ENCODE measurements at regions not wholly inside any gene's neighbourhood (a gene's known extent, or its start where the extent isn't known, plus 50 kb on each side); places are given as distances from the start of the nearest gene placed in this dataset.

DNA sequence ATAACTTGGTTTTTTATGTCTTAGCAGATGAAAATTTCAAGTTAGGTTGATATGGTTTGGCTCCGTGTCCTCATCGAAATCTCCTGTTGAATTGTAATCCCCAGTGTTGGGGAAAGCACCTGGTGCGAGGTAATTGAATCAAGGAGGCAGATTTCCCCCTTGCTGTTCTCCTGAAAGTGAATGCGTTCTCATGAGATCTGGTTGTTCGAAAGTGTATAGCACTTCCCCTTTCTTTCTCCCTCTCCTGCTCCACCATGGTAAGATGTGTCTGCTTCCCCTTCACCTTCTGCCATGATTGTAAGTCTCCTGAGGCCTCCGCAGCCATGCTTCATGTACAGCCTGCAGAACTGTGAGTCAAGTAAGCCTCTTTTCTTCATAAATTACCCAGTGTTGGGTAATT, 242.1 kb upstream of the TNP1 start:
- no peak for DNase-seq

DNA sequence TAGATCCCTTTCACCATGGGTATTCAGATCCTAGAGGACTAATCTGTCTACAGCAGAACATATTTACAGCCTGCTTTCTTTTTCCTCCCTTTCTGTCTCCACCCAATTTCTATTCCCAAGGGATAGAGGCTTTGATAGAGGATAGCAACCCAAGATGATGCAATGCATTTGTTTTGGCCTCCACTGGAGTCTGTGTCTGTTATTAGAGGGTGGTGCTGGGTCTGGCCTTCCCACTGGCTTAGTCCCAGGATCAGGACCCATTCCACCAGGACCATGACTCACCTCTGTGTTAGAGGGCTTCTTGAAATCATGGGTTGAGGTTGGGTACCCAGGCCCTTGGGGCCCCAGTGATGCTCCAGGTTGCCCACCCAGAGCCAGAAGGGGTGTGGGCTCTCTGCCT, 239.7 kb upstream of the TNP1 start:
- DNase-seq = no peak

DNA sequence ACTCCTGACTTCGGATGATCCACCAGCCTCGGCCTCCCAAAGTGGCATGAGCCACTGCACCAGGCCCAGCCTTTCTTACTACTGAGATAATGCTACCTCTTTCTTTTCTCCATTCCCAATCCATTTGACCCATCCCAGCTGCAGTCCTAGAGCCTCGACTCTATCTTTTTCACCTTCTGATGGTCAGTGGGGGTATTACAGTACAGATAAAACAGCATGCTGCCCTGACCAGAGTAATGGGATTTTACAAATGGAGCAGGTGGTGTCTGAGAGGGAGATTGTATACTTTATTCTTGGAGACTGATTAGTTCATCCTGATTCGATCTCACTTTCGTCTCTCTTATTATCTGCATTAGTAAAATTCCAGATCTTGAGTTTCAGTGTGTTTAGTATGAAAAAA, 238.6 kb upstream of the TNP1 start:
- no peak for DNase-seq

DNA sequence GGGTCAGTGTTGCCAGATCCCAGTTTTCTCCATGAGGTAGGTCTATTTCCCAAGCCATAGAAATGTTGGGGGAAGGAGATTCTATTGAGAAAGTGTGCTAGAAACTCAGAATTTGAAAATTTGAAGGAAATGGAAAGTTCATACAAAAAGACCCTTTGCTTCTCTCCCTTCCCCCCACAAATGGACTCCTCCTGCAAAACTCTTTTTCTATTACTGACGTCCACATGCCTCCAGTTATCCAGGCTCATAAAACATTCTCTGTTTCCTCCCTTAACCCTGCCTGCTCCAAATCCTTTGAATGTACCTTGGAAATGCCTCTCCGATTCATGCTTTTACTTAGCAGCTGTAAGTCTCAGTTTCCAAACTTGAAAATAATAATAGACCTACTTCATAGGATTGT, 237.5 kb upstream of the TNP1 start:
- DNase-seq = no peak

DNA sequence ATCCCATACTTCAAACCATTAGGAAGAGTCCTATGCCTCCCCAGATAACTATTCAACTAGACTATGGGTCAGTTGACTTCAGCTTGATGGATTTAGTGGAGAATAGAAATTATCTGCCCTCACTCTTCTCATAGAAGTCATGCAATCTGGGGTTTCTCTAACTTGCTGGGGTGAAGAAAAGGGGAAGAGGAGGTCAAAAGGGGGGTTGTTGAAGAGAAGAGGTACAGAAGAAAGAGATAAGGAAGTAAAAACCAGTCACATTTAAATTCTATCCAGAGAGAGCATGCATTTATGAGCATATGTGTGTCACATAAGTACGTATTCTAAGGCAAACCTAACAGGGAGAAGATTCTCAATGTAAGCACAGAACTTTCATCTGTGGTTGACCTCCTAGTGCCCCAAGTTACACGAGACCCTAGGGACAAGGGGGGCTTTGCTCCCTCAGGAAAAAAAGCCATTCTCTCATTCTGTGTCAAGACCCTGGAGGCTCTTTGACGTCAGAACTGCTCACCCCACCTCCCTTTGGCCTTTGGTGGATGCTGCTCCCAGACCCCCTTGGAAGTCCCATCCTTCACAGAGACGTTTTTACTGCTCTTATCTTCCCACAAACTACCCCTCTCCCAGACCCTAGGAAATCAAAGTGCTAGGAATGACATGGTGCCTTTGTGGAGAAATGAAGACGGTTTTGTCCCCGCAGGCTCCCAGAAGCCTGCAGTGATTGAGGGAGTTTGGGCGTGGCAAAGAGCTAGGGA, 236.8 kb upstream of the TNP1 start:
- DNase-seq = no peak

DNA sequence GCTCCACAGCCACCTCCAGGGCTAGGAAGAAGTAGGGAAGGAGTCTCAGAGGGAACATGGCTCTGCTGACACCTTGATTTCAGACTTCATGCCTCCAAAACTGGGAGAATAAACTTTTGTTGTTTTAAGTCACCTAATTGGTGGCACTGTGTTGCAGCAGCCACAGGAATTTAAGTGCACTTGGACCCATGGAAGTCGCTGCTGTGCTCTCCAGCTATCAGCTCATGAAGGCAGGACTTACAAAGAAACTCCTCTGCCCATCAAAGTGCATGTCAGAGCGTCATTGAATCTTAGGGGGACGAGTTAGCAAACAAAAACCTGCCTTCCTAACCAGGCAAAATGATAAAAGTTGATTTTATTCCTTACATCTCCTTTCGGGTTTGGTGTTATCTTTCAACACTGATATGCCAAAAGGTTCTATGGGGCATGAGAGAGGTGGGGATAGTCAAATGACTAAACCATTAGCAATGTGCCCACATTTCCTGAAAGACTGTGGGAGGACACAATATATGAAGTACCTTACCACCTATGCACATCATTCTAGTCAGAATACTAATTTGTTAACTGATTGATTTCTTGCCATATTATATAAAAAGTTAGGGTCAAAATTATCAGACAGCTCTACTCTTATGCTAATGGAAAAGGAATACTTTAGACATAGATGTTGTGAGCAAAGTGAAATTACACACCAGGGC, 235.8 kb upstream of the TNP1 start:
- DNase-seq = no peak

DNA sequence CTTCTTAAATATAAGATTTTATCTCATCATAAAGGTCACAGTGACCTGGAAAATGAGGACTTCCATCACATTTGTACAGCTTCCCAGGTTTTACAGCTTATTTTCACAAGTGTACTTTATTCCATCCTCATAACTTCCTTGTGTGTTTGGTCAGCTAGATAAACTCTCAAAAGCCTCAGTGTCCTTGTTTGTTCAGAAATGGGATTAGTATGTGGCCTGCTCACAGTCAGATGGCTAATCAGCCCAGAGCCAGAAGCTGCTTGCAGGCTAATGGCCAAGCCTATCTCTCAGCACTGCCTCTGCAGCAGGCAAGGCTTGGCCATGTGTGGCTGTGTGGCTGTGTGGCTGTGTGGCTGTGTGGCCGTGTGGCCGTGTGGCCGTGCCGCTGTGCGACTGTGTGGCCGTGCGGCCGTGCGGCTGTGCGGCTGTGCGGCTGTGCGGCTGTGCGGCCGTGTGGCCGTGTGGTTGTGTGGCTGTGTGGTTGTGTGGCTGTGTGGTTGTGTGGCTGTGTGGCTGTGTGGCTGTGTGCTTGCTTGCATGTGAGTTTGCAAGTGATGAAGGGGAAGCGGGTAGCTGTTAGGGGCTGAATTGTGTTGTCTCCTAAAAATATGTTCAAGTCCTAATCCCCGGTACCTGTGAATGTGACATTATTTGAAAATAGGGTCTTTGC, 233.0 kb upstream of the TNP1 start:
- no peak for DNase-seq

DNA sequence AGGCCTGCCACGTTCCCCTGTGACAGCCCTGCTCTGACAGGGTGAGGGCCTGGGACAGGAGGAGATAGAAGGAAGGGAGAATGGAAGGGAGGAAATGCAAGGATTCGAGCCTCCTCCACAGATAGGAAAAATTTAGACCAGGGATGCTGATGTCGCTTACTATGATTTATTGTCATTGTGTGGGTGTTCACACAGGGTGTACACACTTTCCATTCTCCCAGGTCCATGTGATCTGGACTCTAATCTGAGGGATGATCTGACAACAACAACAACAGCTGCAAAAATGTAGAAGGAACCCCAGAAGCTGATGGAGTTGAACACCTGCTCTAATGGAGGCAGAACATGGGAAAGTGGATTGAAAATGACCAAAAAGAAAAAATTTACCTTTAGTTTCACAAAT, 231.7 kb upstream of the TNP1 start:
- no peak for DNase-seq

DNA sequence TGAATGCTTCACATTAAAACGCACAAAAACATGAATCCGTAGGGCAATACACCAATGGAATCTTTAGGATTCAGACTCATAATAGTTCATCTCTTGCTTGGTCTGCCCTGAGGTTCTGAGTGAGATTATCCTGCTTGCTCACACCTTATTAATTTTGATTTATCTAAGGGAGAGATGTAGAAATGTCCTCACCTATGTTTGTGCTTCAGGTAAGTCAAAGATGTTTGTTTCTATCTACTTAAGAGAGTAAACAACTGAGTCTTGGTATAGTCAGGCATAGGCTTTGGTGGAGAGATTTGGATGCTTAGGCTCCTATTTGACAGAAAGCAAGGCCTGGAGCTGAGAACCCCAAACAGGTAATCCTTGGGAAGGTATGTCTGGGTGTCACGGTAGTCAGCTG, 231.0 kb upstream of the TNP1 start:
- no peak for DNase-seq

DNA sequence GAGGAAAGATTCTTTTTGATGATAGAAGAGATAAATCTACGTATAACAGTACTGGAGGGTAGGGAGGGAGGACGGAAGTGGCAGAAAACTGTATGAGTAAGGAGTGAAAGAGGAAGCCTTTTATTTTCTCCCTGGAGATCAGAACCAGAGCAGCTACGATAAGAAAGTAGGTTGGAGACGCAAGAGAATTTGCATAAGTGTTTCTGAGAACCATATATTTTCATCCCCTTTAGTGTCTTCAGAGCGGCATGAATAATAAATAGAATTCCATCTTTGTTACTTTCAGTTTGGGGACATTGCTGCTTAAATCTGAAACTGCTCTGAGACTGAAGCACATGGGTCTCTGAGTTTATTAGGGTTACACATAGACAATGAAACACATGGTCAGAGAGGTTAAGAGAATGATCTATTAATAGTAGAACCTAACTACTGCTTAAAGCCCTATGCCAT, 230.2 kb upstream of the TNP1 start:
- no peak for DNase-seq

DNA sequence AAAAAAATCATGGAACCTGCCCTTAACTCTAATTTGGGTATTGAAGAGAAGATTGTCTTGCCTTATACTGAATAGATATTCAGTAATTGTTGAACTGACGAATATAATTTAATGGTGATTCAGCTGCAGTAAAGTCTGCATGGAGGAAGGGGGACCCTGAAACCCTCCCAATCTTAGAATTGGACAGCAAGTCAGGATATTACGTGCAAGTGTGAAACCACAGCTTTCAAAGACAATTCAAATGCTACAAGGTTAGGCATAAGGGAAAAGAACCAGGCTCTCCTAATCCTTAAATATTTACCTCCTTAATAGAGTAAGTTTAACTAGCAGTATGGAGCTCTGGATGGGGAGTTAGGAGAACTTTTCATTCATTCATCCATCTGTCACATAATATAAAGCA, 226.9 kb upstream of the TNP1 start:
- no peak for DNase-seq

DNA sequence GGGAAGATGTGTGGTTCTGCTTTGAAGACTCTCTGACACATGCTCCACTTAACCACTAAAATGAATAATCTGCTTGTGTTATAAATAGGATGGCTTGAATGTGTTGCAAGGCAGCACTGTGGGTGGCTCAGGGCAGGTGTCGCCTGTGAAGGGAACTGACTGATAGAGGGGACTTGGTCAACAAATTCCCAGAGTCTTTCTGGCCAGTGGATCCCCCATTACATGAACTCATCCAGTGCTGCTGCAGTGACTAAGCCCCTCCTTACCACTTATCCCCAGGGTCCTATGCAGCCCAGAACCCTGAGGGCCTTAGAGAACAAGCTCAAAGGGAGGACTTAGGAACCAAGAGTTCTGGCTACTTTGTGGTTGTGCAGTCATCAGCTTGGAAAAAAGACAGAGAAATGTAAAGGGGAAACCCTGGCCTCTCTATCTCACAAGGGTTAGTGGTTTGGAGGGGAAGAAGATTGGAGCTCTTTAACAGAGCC, 226.2 kb upstream of the TNP1 start:
- peak; percentile 52 to 64 for DNase-seq

DNA sequence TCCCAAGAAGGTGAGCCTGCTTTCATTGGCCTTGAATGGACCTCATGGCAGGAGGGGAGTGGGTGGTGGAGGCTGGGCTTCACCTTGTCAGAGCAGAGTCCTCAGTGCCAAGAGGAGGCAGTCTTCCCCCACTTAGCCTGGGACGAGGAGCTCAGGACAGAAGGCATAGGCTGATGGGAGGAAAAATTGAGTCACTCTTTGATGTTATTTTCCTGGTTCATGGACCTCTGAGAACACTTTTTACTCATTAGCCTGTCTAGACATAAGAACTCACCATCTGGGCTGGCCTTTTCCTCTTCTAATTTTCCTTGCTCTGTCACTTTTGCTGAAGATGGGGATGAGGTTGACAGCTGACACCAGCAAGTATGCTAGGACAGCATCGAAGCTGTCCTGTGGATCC, 225.7 kb upstream of the TNP1 start:
- DNase-seq = no peak

DNA sequence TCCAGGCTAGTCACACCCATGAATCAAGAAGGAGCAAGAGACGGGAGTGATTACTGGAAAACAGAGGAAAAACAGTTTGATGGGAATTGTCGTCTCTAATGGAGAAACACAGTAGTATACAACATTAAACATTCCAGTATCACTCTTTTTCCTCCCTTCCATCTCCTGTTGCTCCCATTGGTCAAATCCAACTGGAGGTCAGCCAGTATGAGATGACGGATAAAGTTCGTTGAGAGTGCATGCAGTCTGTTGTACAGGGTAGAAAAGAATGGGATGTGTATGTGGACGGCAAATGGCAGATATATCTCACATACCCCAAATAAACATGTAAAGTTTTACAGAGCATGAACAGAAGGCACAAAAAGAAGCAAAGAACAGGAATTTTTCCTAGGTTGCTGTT, 221.9 kb upstream of the TNP1 start:
- no peak for DNase-seq

DNA sequence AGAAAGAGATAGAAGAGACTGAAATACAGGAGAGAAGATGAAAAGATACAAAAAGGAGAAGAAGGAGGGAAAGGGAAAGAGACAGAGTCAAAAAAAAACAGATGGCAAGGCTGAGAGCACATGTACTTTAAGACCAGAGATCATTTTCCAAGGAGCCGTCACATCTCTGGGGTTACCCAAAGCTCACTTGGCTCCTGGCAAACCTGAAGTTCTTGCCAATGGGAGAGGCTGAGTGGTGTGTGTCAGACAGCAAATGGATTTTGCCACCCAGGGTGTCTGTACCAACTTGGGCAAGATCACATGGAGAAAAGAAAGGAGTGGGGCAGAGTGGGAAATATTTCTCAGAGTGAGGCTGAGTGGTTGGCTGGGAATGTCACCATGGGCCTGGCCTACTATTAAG, 219.3 kb upstream of the TNP1 start:
- no peak for DNase-seq

DNA sequence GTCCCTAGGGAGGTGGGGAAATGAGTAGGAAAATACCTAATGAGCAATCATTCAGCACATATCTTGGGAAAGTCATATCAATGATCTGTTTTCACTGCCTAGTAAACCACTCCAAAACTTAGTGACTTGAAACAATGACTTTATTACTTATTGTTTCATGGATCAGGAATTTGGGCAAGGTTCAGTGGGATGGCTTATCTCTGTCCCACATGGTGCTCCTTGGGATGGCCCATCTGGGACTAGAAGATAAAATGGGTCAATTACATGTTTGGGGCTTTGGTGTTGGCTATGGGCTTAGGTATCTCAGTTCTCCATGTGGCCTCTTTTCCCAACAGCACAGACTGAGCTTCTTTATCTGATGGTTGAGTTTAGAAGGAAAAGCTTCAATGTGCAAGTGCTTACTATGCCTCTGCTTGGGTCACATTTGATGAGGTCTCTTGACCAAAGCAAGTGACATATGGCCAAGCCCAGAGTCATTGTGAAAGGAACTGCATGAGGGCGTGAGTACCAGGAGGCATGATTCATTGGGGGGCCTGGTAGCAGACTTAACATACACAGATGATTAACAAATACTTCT, 218.1 kb upstream of the TNP1 start:
- peak in 1 of 2 experiments; percentile 26 for DNase-seq

DNA sequence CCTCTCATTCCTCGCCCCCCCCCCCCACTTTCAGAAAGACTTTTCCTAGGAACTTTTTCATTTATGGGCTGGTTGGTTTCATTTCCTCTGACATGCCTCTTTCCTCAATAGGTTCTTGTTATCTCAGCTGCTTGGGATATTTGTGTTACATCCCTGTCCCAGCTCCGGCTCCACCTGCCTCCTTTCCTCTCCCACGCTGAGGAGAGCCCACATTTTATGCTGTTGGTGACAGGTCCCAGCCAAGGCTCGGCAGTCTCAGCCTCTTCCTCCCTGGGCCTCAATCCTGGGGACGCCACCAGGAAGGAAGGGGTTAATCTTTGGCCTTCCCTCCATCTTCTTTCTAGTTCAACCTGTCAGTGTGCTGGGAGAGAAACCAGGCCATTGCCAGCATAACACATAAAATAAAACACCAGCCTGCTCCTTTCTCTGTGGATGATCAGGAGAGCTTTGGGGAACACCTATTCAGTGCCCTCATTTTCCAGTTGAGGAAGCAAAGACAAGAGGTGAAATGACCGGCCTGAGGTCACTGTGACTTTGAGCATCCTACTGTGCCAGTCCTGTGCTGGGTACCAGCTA, 216.9 kb upstream of the TNP1 start:
- DNase-seq = no peak

DNA sequence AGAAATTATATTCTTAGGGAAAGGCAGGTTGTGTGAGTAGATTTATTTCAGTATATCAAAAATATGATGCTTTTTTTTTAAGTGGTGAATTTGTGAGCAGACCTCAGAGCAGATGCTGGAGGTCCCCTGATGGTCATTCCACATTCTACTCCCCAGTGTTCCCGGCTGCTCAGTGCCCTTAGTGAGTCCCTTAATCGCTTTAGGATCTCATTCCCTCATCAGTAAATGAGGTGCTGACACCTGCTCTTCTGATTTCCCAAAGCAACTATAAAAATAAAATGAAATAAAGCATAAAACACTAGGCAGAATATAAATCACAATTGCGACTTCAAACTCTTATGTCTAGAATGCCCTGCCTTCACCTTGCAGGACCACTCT, 216.2 kb upstream of the TNP1 start:
- no peak for DNase-seq

DNA sequence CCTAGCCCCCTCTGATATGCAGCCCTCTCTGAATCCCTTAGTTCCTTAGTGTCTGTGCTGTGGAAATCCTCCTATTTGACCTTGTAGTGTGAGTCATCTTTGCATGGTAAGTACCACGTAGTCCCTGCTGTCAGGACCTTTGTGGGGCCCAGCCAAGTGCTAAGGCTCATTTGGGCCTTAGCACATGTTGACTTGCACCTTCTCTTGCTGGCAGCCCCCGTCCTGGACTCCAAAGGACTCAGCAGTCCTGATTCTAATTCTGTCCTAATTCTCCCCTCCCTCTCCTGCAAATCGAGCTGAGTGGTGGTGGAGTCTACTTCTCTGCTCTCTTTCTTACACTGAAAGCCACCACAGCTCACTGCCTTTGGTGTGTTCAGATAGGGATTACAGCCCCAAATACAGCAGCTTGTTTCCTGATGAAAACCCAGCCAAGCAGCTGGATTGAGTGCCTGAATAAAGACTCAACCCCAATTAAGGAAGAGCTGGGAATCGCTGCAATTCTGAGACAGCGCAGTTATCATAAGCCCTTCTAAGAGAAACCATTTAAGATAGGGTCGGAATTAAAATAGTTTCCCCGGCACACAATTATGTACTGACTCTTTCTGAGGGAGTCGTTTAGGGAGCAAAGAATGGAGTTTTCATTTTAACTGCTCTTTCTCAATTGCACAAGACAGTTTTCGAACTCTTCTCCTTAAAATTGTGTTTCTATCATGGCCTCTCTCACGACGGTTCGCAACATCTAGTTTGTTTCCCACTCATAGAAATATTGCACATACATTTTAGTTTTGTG, 215.6 kb upstream of the TNP1 start:
- DNase-seq = no peak

DNA sequence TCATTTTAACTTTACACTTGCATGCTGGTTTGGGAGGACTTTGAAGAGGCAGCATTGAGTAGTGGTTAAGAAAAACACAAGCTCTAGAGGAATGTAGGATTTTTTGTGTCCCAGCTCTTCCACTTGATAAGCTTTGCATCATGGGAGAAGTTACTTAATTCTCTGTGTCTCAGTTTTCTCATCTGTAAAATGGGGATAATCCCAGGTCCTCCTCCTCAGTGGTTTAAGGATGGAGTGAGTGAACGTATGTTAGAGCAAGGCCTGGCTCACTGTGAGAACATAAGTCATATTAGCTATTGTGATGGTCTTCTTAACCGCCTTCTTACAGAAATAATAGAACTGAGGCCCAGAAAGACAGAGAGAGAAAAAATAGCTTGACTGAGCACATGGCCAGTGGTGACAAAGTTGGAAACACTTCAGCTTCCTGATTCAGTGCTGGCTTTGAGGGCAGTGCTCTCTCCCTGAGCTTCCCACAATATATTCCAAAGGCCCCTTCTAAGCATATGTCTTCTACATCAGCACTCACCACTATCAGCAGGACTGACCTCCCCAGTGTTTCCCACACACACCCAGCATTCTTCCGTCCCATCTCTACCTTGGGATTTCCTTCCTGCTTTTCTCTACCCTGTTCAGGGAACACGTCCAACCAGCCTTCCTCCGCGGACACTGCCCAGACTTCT, 214.9 kb upstream of the TNP1 start:
- DNase-seq = no peak

DNA sequence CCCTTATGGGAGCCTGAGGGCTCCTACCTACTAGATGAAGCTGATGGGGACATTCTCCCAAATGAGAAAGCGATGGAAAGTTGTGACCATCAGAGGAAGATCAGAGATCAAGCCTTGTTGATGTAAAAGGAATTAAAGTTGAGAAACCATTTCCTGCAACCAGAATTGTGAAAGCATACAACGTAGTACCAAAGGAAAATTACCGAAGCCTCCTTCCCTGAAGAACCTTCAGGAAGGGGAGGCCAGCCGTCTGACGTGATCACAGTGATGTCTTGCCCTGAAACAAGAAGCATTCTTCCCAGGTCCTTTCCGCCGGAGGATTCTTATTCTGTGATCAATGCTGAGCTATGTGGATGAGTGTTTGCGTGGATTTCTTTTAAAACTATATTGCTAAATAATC, 211.6 kb upstream of the TNP1 start:
- no peak for DNase-seq

DNA sequence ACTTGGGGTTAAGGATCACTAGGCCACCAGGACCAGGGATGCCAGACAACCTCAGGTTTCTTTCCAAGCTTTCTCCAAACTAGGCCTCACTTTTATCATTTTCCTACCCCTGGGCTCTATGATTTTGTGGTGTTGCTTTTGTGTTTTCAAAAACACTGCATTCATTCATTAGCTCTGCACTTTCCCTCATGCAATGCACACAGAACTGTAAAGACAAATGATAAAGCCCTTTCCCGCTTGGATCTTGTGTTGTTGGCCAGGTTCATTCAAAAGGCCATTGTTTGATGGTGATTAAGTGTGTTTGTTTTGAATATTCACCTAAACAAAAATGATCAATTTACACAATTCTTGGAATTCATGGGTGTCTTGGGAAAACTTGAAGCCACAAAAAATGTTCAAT, 210.7 kb upstream of the TNP1 start:
- no peak for DNase-seq
